ENCODE measurements at regions not wholly inside any gene's neighbourhood (a gene's known extent, or its start where the extent isn't known, plus 50 kb on each side); places are given as distances from the start of the nearest gene placed in this dataset.

GRCh38 chr11:27968461-27968860 is 139.5 kb downstream of the KIF18A start:
- Histone ChIP-seq H3K4me3 (no peak overlapping the region), H3K9me3 (no peaks in the 10 kb centered on the region), H3K27me3 (no peaks in the 10 kb centered on the region), H3K36me3 (no peaks in the 10 kb centered on the region), H3K27ac (no peak overlapping the region), H3K4me1 (no peaks in the 10 kb centered on the region)
- intact Hi-C loops (cut with DNase I) = no loop called here
- DNase-seq = no peak
- ATAC-seq = no peak
- 53 to 62% methylated on average over 2 of the region's 2 CpGs for WGBS, 2 donors
- FAIRE-seq = no peak
- TF ChIP-seq CTCF (IDR thresholded peaks at IDR 0.05) = no peak

DNA sequence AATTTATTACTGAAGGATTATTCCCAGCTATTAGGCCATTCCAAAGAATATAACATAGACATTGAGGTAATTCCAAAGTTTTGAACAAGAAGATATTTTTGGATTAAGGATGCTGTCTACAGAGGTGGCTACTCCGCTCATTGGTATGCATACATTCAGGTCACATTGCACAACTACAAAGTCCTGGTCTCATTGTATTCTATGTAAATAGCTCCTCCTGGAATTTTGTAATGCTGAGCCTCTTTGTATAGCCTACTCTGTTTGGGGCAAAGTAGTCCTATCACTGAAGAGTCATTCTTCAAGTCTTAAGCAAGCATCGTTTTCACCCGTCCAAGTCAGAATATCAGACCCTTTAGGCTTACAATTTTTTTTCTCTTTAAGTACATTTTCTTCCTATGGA is 142.4 kb downstream of the KIF18A start:
- no peak for TF ChIP-seq CTCF (IDR thresholded peaks at IDR 0.05)

DNA sequence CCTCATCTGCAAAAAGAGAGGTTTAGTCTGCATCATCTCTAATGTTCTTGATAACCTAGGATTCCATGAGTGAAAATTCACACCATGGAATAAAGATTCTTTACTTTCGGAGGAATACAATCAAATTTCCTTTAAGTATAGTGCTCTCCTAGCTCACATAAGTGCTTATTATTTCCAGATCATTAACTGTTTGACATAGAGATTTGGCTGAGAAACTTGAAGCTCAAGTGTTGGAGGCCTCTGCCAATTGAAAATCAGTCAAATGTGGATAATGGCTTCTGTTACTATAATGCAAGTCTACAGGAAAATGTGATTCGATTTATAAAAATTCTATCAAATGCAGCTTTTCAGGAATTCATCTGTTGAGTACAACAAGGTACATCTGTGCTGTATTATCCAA is 144.6 kb downstream of the KIF18A start:
- Histone ChIP-seq H3K9me3 (no peaks in the 10 kb centered on the region), H3K27me3 (no peaks in the 10 kb centered on the region), H3K4me3 (no peak overlapping the region), H3K36me3 (no peaks in the 10 kb centered on the region), H3K27ac (no peak overlapping the region), H3K4me1 (no peaks in the 10 kb centered on the region)
- no peak for TF ChIP-seq CTCF (IDR thresholded peaks at IDR 0.05)
- intact Hi-C loops (cut with DNase I) = no loop called here
- no peak for FAIRE-seq
- no peak for ATAC-seq
- WGBS, 2 donors = 79 to 90% methylated on average over 2 of the region's 2 CpGs
- no peak for DNase-seq

More for the DNA sequence above, 142.4 kb downstream of the KIF18A start:
- Histone ChIP-seq H3K9me3 (no peaks in the 10 kb centered on the region), H3K27ac (no peak overlapping the region), H3K4me1 (no peaks in the 10 kb centered on the region), H3K36me3 (no peaks in the 10 kb centered on the region), H3K4me3 (no peak overlapping the region), H3K27me3 (no peaks in the 10 kb centered on the region)
- 69 to 72% methylated on average over 3 of the region's 3 CpGs for WGBS, 2 donors
- no peak for DNase-seq
- FAIRE-seq = no peak
- ATAC-seq = no peak
- intact Hi-C loops (cut with DNase I) = no loop called here

DNA sequence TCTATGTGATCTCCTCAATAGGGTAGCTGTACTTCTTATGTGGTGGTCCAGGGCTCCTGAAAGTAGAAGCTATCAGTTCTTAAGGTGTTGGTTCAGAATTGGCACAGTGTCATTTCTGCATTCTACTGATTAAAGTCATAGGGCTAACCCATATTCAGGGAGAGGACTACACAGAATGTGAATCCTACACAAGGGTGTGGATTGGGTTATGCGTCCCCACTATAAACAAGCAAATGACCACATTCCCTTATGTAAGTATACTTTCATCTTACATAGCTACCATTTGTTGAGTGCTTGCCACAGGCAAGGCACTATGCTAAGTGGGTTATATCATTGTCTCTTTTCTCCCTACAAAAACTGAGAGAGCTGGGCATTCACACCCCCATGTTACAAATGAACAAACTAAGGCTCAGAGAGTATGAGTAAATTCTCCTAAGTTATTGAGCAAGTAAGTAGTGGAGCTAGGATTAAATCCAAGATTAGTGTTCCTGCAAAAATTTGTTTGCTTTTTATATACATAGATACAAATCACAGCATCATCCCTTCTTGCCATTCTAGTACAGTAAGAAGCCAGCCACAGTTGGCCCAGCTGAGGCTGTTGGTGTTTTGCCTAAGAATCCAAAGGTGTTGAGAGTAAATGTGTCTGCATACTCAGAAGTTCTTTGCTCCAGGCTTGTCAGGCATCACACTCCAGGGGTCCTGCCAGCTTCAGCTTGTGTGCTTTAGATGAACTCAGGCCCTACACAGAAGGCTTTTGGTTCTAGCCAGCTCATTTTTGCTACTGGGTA is 157.8 kb downstream of the KIF18A start:
- no peak for ATAC-seq

More for the DNA sequence above, 157.8 kb downstream of the KIF18A start:
- intact Hi-C loops (cut with DNase I) = no loop called here
- 94 to 97% methylated on average over 1 of the region's 1 CpG for WGBS, 2 donors
- TF ChIP-seq CTCF (IDR thresholded peaks at IDR 0.05) = no peak
- H3K9me3 ChIP-seq = no peaks in the 10 kb centered on the region
- no peak overlapping the region for H3K4me3 ChIP-seq
- no peaks in the 10 kb centered on the region for H3K4me1 ChIP-seq
- no peak for DNase-seq
- no peaks in the 10 kb centered on the region for H3K36me3 ChIP-seq
- no peak for FAIRE-seq
- H3K27ac ChIP-seq = no peak overlapping the region
- no peaks in the 10 kb centered on the region for H3K27me3 ChIP-seq
